SW480 (cell line): ENCODE measurements at regions not wholly inside any gene's neighbourhood (a gene's known extent, or its start where the extent isn't known, plus 50 kb on each side); places are given as distances from the start of the nearest gene placed in this dataset.

Source experiments
- DNase-seq: peaks from one replicate; pipeline ENCODE4 v3.0.0-alpha.2; 2016; ENCODE audit warnings: low spot score

DNA sequence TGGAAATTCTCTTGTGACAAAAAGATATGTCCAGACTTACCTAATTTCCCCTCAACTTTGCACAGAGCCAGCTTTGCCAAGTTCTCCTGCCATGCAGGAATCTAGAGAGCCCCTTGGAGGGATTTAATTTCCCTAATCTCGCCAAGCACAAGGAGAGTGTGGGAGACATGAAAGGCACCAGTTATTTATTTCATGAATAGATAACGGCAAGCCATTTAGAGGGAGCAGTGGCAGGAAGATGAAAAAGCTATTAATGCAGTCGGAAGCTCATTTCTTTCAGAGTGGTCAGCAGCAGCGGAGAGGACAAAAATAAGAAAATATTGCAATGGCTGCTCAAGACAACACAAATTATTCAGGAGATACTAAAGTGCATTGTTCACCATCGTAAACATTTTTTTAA, 150.9 kb upstream of the WSCD2 start:
- no peak for DNase-seq

DNA sequence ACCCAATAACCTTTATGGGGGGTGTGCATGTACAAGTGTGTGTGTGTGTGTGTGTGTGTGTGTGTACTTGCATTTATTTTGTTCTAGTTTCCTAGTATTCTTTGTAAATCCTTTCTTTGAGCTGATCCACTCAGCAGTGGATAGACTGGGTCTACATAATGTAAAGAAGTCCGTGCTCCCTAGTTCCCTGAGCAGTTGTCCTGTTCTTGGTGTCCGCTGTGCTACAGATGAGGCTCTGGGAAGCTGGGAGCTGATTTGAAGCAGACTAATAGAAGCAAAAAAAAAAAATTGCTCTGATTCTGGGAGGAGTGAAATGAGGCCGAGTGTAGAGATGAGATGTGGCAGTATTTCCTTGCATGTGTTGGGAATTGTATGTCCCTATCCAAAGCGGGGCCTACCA, 150.4 kb upstream of the WSCD2 start:
- no peak for DNase-seq

DNA sequence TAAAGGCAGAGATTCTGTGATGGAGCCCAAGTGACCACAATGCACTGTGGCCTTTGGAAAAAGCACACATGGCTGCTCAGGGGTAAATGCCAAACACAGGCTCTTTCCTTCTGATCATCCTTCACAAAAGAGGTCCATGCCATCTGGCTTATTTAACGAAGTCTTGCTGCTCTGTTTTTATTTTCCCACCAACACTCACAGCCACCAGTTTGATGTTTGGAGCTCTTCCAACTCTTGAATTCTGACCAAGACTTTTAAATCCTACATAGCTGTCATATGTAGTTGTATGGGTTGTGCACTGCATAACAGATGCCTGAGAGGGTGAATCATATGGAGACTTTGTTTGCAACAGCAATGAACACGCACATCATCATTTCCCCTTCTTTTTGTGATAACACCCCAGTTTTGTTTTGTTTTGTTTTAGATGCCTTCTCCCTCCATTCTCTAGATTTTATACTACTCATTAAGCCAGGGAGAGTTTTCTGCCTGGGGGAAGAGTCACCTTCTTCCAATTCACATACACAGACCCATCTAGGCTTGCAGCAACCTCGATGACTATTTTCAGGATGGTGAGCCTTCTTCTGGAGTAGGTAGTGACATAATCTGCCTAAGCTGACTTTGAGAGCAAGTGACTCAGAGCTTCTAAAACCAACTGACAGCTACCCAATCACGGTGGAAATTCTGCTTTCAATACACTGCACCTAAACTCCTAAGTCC, 145.2 kb upstream of the WSCD2 start:
- no peak for DNase-seq

DNA sequence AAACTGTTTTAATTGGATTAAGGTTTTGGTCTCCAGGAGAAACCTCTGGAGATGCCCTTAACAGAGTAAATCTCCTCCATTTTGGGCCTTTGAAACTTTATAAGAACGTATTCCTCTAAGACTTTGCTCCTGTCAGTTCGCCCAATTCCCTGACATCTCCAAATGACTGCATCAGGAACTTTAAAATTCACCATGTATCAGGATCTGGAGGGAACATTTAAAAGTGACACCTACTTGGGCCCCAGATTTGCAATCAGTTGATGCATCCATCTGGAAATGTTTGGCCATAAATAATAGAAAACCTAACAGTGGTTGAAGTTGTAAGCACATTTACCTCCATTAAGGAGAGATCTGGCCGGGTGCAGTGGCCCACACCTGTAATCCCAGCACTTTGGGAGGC, 144.1 kb upstream of the WSCD2 start:
- DNase-seq, result no peak

DNA sequence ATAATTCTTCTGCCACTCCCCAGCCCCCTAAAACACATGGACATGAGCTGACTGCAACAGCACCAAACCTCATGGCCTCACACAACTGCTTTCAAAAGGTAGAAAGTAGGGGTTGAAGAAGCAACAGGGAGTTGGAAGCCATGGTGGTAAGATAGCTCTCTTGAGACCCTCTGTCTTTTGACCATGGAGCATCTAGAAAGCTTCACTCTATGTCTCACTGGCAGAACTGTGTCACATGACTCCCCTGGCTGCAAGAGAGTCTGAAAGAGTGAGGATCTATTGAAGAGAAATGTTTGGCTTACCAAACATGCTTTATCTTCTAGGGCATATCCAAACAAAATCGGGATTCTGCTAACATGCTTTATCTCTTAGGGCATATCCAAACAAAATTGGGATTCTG, 142.9 kb upstream of the WSCD2 start:
- DNase-seq, result no peak

DNA sequence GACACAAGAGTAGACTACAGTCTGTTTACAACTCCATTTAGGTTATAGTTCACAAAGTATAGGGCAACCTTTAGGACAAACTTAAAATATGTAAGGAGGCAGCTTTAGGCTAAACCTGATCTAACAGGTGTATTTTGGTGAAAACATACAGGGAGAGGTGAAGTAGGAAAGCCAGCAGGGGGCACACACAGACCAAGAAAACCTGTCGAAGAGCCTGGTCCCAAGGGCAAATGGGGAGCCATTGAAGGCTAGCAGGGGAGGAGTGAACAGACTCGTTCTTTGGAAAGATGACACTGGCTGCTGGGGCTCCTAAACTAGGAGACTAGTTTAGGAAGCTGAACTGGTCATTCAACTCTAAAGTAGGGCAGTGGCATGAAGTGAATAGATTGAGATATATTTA, 138.8 kb upstream of the WSCD2 start:
- peak; percentile 34 for DNase-seq

DNA sequence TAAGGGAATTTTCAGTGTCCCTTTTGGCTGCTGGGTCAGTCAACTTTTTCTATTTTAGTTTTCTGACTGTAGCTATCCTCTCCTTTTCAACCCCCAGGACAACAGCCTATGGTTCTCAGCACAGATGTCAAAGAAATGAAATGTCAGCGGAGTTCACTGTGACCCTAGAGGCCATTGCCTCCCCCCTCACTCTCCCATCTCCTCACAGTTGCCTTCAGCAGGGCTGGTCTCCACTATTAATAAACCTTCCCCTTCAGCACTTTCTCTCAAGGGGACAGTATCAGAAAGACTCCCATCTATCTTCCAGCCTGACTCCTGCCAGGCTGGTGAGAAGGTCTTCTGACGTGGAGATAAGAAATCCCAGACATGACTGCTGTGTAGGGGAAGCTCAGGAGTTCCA, 137.1 kb upstream of the WSCD2 start:
- DNase-seq, result no peak

DNA sequence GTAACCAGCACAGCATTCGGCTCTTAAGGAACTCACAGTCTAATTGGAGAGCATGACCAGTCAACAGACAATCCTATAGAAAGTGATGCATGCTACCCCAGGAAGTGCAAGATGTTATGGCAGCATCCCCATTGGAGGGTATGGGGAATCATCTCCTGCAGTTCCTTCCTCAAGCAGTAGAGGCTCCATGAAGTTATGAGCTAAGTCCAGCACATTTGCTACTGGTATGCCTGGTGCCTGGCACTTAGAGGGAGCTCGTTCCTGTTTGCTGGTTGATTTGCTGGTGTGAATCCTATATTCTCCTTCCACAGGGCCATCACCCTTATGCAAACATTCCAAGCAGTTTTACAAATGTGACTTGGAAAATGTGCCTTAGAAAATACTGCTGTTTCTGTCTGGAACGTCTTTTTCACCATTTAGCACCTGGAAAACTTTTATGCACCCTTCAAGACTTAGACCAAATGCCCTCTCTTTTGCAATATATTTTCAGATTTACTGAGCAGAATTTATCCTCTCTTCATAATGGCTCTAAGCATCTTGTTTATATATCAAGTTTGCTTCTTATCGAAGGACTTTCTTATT, 136.1 kb upstream of the WSCD2 start:
- DNase-seq, result peak; percentile 66

DNA sequence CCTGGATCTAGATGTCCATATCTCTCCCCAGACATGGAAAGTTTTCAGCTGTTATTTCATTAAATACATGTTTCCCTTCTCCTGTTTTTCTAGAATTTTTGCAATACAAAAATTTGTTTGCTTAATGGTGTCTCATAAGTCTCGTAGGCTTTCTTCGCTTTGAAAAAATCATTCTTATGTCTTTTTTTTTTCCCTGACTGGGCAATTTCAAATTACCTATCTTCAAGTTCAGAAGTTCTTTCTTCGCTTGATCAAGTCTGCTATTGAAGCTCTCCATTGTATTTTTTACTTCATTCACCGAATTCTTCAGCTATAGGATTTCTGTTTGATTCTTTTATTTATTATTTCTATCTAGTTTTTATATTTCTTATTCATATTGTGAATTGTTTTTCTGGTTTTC, 130.2 kb upstream of the WSCD2 start:
- DNase-seq, result no peak

DNA sequence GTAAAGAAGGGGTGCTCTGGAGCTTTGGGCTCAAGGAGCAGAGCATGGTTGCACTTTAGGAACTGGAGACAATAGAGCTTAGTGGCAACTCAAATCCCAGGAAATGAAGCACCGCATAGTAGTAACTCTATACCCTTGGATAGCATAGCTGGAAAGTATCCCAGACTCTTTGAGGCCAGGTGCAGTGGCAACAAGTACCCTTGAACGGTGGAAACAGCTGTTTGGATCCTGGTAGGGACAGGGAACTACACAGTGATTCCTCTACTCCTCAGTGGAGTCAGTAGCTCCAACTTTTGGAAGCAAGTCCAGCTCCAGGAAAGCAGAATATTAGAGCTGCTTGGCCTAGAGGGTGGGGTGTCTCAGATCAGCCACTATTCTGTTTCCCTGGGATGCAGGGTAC, 129.0 kb upstream of the WSCD2 start:
- no peak for DNase-seq

DNA sequence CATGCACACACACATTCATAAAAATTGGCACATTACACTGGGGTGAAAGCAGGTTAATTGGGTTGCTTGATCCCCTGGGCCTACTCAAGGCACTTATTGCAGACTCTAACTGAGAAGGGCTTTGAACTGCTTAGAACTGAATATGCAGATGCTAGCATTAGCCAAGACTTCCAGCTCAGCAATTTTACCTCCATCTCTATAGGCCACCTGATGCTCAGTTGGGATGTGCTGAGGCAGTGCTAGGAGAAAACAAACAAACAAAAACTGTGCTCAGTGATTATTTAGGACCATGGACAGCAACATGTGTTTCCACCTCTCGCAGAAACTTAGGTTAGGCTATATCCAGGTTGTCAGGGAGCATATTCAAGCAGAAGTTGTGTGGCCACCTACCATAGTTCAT, 124.8 kb upstream of the WSCD2 start:
- peak; percentile 11 for DNase-seq

DNA sequence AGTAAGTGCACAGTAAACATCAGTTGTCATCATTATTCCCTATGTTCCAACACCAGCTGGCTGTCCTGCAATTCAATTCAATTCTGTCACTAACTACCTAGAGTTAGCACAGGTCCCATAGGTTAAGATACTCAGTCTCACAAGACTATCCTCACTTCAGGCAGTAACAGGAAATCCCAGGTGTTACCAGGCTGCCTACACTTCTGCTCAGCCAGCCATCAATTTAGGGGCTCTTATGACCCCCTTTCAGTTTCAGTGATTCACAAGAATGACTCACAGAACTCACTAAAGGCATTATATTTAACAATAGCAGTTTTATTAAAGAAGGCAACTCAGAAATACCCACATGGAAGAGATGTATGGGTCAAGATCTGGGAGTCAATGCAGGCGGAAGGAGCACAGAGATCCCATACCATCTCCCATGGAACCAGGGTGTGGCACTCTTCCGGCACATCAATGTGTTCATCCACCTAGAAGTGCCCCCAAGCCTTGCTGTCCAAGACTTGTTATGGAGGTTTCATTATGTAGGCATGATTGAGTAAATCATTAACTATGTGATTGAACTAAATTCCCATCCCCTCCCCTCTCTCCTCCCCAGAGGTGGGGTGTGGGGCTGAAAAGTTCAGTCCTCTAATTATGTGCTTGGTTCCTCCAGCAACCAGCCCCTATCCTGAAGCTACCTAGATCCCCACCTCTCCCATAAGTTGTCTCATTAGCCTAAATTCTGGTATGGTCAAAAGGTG, 120.8 kb upstream of the WSCD2 start:
- DNase-seq, result no peak

DNA sequence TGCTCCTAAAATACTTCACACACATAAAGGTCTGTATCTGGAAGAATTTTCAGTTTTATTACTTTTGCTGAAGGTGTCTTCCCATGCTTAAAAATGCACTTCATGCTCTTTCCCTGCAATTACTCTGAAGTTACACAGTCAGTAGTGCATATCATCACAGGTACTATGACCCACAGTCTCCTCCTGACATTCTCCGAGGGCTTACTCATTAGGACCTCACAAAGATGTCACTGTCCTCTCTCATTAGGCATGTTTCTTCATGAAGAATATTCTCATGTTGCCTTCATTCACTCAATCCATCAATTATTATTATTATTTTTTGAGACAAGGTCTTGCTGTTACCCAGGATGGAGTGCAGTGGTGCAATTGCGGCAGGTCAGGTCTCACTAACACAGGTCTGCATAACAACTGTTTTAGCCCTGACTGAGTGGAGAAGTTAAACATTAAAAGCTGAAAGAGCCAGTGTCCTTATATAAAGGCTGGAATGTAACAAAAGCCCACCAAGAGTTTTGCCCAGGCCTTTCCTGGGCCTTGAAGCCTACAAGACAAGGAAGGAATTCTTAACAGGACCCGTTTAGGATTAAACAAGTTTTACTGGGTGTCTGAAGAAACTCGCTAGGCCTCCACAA, 119.5 kb upstream of the WSCD2 start:
- DNase-seq, result no peak

DNA sequence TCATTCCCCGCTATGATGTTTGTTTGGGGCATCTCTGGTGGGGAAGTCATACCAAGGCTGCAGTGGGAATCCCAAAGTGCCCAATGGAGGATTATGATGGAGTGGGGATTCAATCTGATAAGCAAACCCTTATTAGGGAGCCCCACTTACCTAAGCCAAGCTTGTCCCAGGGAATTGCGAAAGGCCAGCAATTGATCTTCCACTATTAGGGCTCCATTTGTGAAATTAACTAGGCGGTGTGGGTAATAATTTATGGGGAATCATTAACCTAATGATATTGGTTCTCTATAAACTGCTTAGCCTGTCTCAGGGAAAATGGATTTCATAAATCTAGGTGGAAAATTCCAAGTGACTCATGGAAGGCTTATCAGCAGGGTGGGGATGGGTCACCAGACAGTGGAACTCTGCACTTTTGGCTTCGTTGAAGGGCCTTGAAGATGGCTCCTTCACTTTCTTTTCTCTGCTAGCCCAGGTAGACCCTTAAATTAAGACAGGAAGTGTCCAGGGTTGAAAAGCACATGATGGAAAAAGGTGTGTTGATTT, 113.0 kb upstream of the WSCD2 start:
- DNase-seq, result no peak

DNA sequence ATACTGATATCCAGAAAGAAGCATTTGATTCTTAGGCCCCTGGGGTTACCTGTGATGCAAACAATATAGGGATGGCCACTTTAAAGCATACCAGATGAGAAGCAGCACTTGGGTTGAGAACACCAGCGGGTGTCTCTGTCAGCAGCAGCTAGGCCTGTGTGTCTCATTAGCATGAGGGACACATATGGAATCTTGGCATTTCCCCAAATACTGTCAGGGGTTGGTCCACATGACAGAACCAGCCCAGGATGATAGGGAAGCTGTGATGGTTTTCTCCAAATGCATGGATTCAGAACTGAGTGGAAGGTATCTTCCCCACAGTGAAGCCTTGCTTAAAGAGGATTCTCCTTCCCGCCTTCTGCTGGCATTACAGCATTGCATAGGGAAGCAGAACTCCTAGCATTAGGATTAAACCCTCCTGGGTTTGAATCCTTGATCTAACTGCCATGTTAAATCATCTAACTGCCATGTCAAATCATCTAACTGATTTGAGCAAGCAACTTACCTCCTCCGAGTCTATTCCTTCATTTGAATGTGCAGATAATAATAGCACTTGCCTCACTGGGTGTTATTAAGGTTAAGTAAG, 111.5 kb upstream of the WSCD2 start:
- no peak for DNase-seq

DNA sequence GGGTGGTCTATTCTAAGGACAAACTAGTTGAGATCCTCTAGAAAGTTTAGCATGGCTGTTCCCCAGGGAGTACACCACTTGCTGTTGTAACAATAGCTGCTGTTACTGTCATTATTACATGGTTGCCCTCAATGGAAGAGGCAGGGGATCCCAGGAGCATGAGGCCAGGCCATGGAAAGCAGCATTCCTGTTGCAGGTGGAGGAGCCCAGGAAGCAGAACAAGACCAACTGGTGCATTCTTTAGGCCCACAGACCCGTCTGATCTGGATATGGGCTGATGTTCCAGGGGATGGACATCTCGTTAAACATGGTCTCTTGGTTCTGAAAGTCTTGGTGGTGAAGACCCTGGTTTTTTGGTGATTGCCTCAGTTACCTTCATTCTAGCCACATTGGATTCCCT, 109.2 kb upstream of the WSCD2 start:
- no peak for DNase-seq

DNA sequence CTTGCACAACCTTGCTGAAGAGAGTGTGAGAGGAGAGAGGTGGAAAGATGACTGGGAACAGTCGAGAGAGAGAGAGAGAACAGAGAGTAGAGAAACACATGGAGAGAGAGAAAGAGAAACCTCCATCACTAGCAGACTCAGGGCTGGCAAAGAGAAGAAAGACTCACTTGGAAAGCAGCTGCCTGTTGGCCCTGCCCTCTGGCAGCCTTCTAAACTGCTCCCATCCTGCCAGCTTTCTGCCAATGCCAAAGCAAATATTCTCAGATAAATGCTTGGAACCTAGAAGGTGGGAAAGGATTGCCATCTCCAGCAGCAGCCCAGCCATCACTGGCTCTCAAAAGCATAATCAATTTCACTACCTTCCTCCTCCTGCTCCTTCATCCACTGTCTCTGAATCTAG, 107.9 kb upstream of the WSCD2 start:
- no peak for DNase-seq

DNA sequence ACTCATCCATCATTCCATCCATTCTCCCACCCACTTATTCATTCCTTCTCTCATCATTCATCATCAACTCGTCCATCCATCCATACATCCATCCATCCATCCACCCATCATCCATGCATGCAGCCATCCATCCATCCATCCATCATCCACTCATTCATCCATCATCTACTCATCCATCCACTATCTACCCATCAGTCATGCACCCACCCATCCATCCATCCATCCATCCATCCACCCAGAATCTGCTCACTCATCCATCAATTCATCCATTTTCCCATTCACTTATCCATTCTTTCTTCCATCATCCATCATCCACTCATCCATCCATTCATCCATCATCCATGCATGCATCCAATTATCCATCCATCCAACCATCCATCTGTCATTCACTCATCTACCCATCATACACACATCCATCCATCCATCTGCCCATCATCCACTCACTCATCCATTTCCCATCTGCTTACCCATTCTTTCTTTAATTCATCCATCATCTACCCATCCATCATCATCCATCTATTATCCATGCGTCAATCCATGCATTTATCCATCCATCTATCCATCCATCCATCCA, 107.1 kb upstream of the WSCD2 start:
- no peak for DNase-seq

DNA sequence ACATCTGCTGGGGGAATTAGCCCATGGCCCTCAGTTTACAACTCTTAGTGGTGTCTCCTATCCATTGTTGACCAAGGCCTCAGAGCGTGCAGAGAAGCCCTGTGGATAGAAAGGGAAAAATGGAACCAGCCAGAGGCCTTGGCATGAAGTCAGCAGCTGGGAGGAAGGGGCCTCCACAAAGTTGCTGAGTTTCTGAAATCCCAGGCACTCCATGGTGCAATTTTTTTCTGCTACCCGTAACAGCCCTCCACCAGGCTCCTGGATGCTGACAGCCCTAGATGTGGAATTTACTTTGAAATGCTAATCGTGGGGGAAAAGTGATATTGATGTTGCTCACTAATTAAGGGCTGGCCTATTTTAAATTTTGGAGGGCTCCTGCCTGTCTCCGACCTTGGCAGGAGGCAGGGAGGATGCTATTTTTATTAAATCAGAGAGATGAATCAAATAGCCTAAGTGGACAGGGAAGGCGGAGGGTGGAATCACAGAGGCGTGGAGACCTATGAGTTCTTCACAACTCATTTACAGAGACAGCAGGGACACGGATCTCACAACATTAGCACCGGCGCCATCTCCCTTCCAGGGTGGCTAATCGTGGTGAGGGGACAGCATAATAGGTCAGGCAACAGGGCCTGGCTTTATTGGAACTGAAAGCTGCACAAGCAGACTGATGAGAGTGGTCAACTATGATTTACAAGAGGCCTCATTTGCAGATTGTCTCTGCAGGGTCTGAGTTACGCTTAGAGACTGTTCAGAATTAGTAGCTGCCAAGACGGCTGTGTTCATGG, 99.8 kb upstream of the WSCD2 start:
- DNase-seq, result no peak

DNA sequence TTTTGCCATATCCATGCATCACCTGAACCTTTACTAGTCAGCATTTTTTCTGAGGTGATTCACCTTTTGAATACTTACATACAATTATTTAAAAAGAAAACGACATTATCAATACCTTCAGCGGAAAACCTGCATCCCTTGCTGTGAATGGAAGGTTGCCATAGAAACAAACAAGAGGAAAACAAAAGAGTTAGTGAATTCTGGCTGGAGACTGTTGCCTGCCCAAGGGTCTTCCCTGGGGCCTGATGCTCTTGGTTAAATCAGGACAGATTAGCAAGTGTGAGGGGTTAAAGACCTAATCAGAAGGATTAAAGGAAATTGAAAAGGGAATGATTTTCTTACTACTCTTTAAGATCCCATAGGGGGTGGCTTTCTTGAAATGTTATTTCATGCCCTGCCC, 96.0 kb upstream of the WSCD2 start:
- DNase-seq, result no peak

DNA sequence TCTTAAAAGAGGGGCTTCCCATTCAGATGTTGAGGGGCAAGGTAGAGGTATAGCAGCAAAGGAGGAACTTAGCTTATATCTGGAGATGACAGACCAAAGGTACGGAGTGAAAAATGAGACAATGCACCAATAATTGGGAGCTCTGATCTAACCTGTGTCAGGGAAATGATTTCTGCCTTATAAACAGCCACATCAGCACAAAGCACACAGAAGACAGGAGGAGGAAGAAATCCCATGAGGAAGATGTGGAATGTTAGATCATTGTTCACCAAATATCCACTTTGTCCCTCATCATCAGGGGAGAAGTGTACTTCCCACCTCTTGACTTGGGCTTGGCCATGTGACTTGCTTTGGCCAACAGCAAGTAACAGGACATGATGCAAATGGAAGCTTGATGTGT, 93.7 kb upstream of the WSCD2 start:
- DNase-seq, result no peak
